Keratinocyte (primary cell): ENCODE measurements at regions not wholly inside any gene's neighbourhood (a gene's known extent, or its start where the extent isn't known, plus 50 kb on each side); places are given as distances from the start of the nearest gene placed in this dataset.

ENCODE experiments used
- EZH2 ChIP-seq: IDR thresholded peaks from one replicate; pipeline ENCODE4 v1.6.1; 2012; ENCODE audit warnings: inconsistent platforms, mild to moderate bottlenecking, low read length, moderate library complexity
- TF ChIP-seq, protein P1 (sequence below), 3 experiments: IDR thresholded peaks in 1 of 3; conservative IDR thresholded peaks in 1 of 3; optimal IDR thresholded peaks in 1 of 3; 2 replicates in 2 of 3; 3 replicates in 1 of 3; pipeline versions ENCODE3 to v1.5.1; 2011; ENCODE audit warnings: low read length in 3 of 3, mild to moderate bottlenecking in 3 of 3, moderate library complexity in 2 of 3, control low read depth in 1 of 3, inconsistent platforms in 1 of 3; ENCODE audit not compliant: insufficient read depth in 2 of 3; ENCODE audit errors: extremely low read depth in 1 of 3

DNA sequence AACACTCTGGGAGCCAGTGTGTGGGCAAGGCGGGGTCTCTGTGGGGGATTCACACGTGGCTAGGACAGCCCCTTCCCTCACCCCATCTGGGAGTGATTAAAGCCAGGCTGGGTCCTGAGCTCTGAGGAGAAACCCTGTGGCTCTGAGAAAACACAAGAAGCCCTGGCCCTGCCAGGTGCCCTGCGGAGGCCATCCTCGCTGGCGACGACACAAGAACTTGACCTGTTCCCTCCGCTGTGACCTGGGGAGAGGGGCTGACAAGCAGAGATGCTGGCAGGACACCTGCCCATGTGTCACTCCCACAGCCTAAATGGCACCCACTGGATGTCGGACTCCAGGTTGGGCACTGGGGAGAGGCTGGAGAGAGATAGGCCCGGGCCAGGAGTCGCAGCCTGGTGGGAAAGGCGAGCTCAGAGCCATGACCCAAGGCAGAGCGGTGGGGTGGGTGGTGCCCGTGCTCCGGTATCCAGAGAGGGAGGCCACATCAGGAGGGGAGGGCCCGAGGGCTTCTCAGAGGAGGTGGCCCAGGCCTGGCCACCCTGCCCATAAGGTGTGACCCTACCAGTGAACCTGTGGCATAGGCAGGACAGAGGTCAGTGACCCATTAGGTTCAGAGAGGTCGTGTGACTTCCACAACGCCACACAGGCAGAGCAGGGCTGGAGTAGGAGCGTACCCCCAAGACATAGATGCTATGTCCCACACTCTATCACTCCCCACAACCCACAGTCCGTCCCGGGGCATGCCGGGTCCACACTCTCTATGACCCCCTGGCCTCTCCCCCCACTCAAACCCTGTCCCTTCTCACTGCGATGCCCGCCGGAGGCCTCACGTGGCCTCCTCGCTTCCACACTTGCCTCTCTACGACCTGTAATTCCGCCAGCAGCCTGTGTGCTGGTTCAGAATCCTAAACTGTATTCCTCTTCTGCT is 59.4 kb upstream of the HPCAL1 start:
- TF ChIP-seq, protein P1, sequence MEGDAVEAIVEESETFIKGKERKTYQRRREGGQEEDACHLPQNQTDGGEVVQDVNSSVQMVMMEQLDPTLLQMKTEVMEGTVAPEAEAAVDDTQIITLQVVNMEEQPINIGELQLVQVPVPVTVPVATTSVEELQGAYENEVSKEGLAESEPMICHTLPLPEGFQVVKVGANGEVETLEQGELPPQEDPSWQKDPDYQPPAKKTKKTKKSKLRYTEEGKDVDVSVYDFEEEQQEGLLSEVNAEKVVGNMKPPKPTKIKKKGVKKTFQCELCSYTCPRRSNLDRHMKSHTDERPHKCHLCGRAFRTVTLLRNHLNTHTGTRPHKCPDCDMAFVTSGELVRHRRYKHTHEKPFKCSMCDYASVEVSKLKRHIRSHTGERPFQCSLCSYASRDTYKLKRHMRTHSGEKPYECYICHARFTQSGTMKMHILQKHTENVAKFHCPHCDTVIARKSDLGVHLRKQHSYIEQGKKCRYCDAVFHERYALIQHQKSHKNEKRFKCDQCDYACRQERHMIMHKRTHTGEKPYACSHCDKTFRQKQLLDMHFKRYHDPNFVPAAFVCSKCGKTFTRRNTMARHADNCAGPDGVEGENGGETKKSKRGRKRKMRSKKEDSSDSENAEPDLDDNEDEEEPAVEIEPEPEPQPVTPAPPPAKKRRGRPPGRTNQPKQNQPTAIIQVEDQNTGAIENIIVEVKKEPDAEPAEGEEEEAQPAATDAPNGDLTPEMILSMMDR (optimal IDR thresholded peaks at IDR 0.05 in 1 of 3, IDR thresholded peaks at IDR 0.05 in 1 of 3, conservative IDR thresholded peaks at IDR 0.05 in 1 of 3; ENCODE audit: extremely low read depth in 1 of 3, insufficient read depth in 2 of 3, low read length in 3 of 3), result no peak
- TF ChIP-seq EZH2, result no peak
